HG02798 (cell line): ENCODE measurements at regions not wholly inside any gene's neighbourhood (a gene's known extent, or its start where the extent isn't known, plus 50 kb on each side); places are given as distances from the start of the nearest gene placed in this dataset.

Source experiments
- ATAC-seq: cut with Tn5 transposase; IDR thresholded peaks from one replicate; pipeline ENCODE4 v1.9.1; 2021; ENCODE audit warnings: mild to moderate bottlenecking; ENCODE audit not compliant: unreplicated experiment, poor library complexity

GRCh38 chr9:111151537-111151936 is 113.3 kb upstream of the LPAR1 start:
- ATAC-seq: no peak

GRCh38 chr9:111150181-111150580 is 111.9 kb upstream of the LPAR1 start:
- ATAC-seq: no peak

GRCh38 chr9:111149018-111149759 is 110.9 kb upstream of the LPAR1 start:
- peak; percentile 59 for ATAC-seq

GRCh38 chr9:111148052-111149017 is 110.1 kb upstream of the LPAR1 start:
- no peak for ATAC-seq

GRCh38 chr9:111147041-111147440 is 108.8 kb upstream of the LPAR1 start:
- no peak for ATAC-seq

- ATAC-seq: no peak
Observed at GRCh38 chr9:111144741-111145140, 106.5 kb upstream of the LPAR1 start.

GRCh38 chr9:111136180-111136579 is 97.9 kb upstream of the LPAR1 start:
- ATAC-seq: no peak

GRCh38 chr9:111131211-111131610 is 92.9 kb upstream of the LPAR1 start:
- ATAC-seq: no peak

GRCh38 chr9:111120526-111120925 is 82.3 kb upstream of the LPAR1 start:
- ATAC-seq: no peak

GRCh38 chr9:111118256-111118948 is 80.1 kb upstream of the LPAR1 start:
- ATAC-seq: no peak

- no peak for ATAC-seq
Observed at GRCh38 chr9:111114486-111114885, 76.2 kb upstream of the LPAR1 start.

GRCh38 chr9:111113712-111114111 is 75.4 kb upstream of the LPAR1 start:
- no peak for ATAC-seq

GRCh38 chr9:111110805-111111204 is 72.5 kb upstream of the LPAR1 start:
- no peak for ATAC-seq

- no peak for ATAC-seq
Observed at GRCh38 chr9:111108946-111109345, 70.7 kb upstream of the LPAR1 start.

GRCh38 chr9:111107141-111107540 is 68.9 kb upstream of the LPAR1 start:
- ATAC-seq: no peak

GRCh38 chr9:111106202-111106601 is 67.9 kb upstream of the LPAR1 start:
- ATAC-seq: no peak

GRCh38 chr9:111102793-111103464 is 64.7 kb upstream of the LPAR1 start:
- ATAC-seq: no peak

GRCh38 chr9:111099199-111100008 is 61.1 kb upstream of the LPAR1 start:
- ATAC-seq: no peak

GRCh38 chr9:111098093-111098492 is 59.8 kb upstream of the LPAR1 start:
- ATAC-seq: no peak
